ENCODE measurements at regions not wholly inside any gene's neighbourhood (a gene's known extent, or its start where the extent isn't known, plus 50 kb on each side); places are given as distances from the start of the nearest gene placed in this dataset.
"Not testable (repeated sequence)": the region's sequence is repeated elsewhere in the genome, so short reads cannot be mapped to it uniquely, and the experiment has no call there.

DNA sequence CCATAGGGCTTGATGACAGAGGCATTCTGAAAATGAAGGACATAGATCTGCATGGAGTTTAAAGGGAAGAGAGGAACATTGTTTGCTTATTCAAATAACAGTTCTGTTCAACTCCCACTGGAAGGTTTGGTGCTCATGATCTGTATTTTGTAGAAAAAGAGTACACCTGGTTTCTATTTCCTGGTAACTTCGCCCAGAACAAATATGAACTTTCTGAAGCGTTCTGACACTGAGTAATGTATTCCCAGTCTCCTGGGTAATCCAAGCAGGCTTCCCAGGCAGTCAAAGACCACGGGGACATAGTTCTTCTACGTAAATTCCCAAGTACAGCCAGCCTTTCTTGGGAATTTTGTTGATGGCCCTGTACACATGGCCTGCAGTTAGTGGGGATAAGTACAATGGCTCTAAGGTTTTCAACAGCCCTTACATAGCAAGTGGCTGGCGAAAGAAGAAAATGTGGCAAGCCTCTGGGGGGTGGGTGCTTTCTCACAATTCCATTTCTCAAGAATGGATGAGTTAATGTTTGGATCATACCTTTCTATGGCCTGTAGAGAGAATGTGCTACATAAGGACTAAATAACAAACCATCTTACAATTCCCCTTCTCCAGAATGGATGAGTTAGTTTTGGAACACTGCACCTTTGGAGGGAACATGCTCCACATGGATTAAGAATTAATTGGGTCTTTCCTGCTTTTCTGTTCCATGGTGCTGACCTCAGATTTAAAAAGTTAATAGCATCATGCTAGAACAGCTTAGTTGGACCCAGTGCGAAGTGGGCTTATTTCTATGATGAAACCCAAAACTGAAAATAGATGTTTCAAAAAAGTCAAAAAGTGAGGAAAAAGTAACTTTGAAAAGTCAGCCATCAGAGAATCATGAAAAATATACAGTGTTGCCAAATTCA is 52.7 kb downstream of the COL6A6 start:
- Mint-ChIP-seq H3K4me3 (no peak overlapping the region), H3K27me3 (peaks cover 9% of the 10 kb centered on the region), H3K27ac (no peak overlapping the region), H3K36me3 (no peaks in the 10 kb centered on the region), H3K9me3 (no peaks in the 10 kb centered on the region), H3K4me1 (ENCODE audit: low read depth) (no peaks in the 10 kb centered on the region)
- intact Hi-C loops (cut with micrococcal nuclease), result no loop called here
- CTCF ChIA-PET, result no interaction called here
- DNase-seq, result no peak
- POLR2A ChIA-PET, result no interaction called here

DNA sequence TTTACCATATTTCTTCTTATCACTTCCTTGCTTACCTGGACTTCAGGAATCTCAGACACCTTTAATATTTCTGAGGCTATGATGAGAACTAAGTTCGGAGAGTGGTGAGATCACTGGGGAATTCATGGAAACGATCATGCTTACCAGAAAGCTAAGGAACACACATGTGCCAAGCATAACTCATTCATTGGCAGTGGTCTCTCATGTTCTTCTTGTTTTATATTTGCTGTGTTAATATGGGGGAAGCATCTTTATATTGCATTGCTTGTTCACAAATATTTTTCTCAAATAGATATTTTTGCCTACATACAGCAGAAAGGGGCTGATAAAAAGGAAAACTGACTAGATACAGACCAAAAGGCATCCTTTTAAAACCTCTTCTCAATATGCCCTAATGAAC is 55.8 kb downstream of the COL6A6 start:
- POLR2A ChIA-PET, result no interaction called here
- Mint-ChIP-seq H3K27ac (no peak overlapping the region), H3K4me1 (ENCODE audit: low read depth) (no peaks in the 10 kb centered on the region), H3K36me3 (no peaks in the 10 kb centered on the region), H3K9me3 (no peaks in the 10 kb centered on the region), H3K4me3 (no peak overlapping the region), H3K27me3 (peaks cover 8% of the 10 kb centered on the region)
- CTCF ChIA-PET, result no interaction called here
- no peak for DNase-seq
- intact Hi-C loops (cut with micrococcal nuclease), result no loop called here

DNA sequence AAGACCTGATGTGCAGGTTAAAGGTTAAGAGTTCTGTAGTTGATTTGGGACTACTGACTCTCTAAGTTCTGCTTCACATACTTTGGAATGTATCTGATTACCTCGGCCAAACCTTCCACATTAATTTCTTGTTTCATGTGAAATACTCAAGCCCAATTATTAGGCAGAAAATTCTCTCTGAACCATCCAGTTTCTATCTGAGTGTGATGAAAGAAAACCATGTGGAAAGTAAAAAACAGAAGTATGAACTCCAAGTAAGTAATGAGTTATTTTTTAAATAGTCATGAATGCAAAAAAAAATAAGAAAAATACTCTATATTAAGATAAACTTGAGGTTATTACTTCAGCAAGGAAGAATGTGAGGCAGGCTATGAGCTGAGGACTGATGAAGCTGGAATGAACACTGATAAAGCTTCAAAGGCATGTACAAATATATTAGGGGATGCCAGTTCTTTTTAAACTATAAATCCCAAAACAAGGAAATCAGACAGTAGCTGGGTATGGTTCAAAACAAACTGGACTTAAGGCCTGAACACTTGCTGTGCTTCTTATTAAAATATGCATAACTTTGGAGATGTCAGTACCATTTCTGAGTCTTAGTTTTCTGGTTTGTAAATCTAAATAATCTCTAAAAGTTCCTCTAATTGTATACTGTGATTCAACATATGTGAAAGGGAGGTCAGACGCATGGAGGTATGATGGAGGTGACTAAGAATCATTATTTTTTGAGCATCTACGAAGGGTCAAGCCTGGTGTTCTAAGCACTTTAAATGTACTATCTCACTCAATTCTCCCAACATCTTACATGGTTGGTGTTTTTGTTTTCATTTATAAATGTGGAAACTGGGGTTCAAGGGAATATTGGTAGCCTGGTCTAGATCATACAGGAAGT is 59.6 kb downstream of the COL6A6 start:
- ChIA-PET POLR2A (no interaction called here), CTCF (no interaction called here)
- Mint-ChIP-seq H3K27me3 (peaks cover 18% of the 10 kb centered on the region), H3K4me3 (no peak overlapping the region), H3K36me3 (no peaks in the 10 kb centered on the region), H3K4me1 (ENCODE audit: low read depth) (no peaks in the 10 kb centered on the region), H3K27ac (no peak overlapping the region), H3K9me3 (no peaks in the 10 kb centered on the region)
- intact Hi-C loops (cut with micrococcal nuclease), result no loop called here
- DNase-seq, result no peak

DNA sequence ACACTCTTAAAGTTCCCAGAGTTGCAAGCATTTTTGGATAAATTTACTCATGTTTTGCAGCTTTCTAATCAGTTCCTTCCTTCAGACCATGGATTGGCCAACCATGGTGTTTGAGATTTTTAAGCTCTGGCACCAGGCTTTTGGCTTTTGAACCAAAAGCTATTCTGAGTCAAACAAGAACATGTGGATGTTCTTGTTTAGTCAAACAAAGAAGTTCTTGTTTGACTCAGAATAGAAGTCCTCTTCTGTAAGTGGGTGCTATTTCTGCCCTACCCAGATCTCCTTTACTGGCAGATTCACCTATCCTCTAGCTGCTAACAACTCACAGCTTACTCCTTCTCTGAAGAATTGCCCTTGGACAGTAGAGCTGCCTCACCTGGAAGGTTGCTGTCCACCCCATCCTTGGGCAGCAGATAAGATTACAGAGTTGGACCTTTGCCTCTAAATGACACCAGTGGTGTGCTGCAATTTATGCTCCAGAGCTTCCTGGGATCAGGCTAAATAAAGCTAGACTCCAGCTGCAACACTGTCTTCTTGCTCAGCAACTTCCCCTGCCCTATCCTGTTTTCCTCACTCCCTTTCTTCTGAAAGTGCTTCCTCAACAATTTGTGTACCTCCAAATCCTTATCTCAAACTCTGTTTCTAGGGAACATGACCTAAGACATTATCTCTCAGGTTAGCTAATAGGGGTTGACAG is 65.6 kb downstream of the COL6A6 start:
- H3K36me3 Mint-ChIP-seq, result no peaks in the 10 kb centered on the region
- no peak overlapping the region for H3K27ac Mint-ChIP-seq
- ChIA-PET CTCF (no interaction called here), POLR2A (no interaction called here)
- intact Hi-C loops (cut with micrococcal nuclease), result no loop called here
- H3K4me1 Mint-ChIP-seq (ENCODE audit: low read depth), result no peaks in the 10 kb centered on the region
- no peak for DNase-seq
- no peak overlapping the region for H3K4me3 Mint-ChIP-seq
- H3K27me3 Mint-ChIP-seq, result peaks cover 20% of the 10 kb centered on the region
- H3K9me3 Mint-ChIP-seq, result no peaks in the 10 kb centered on the region

DNA sequence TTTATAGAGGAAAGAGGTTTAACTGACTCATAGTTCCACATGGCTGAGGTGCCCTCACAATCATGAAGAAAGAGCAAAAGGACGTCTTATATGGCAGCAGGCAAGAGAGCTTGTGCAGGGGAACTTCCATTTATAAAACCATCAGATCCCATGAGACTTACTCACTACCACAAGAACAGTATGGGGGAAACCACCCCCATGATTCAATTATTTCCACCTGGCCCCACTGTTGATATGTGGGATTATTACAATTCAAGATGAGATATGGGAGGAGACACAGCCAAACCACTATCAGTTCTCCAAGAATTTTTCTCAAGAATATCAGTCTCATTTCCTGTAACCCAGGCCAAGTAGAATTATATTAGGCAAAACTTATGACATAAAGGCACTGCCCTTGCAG is 77.8 kb downstream of the COL6A6 start:
- H3K36me3 Mint-ChIP-seq; H3K4me1 Mint-ChIP-seq (ENCODE audit: low read depth); H3K4me3 Mint-ChIP-seq; POLR2A ChIA-PET; DNase-seq; CTCF ChIA-PET; intact Hi-C loops (cut with micrococcal nuclease); H3K27ac Mint-ChIP-seq; H3K9me3 Mint-ChIP-seq: not testable (repeated sequence)
- peaks cover 13% of the 10 kb centered on the region for H3K27me3 Mint-ChIP-seq

DNA sequence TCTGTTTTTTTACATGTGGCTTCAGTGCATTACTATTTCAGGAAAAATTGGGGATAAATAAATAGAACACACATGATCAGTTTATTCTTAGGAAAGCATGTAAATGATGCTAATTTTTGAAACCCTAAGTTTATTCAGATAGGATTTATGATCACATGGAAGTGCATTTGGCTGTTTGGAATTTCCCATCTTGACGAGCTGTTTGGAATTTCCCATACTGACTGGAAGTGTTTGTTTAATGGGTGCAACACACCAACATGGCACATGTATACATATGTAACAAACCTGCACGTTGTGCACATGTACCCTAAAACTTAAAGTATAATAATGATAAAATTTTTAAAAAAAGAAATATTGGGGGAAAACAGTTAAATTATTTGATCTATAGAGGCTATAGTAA is 79.5 kb downstream of the COL6A6 start:
- peaks cover 2% of the 10 kb centered on the region for H3K9me3 Mint-ChIP-seq
- H3K4me1 Mint-ChIP-seq (ENCODE audit: low read depth), result no peaks in the 10 kb centered on the region
- intact Hi-C loops (cut with micrococcal nuclease), result no loop called here
- peaks cover 13% of the 10 kb centered on the region for H3K27me3 Mint-ChIP-seq
- ChIA-PET POLR2A (no interaction called here), CTCF (no interaction called here)
- H3K27ac Mint-ChIP-seq, result no peak overlapping the region
- no peak for DNase-seq
- no peaks in the 10 kb centered on the region for H3K36me3 Mint-ChIP-seq
- no peak overlapping the region for H3K4me3 Mint-ChIP-seq

DNA sequence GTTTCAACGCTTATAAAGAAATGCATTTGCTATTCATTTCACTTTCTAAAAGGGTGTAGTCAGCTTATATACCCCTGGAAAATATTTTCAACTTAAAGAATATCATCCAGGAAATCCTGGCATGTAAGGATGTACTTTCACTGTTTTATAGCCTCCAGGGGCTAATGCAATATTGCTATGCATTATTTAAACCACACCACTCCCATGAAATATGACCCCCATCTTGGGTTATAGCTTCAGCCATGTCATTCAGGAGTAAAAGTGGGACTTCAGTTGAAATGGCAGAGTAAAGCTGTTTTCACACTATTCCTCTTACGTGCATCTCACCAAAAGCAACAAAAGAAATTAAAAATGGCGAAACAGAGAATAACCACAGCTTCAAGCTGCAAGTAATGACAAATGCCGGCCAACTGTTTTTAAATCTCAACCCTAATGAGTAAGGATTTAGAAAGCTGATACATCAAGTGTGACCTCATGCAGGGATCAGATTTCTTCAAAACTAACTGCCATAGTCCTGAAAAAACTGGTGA is 84.5 kb downstream of the COL6A6 start:
- H3K4me1 Mint-ChIP-seq (ENCODE audit: low read depth), result no peaks in the 10 kb centered on the region
- ChIA-PET CTCF (no interaction called here), POLR2A (no interaction called here)
- no peak overlapping the region for H3K4me3 Mint-ChIP-seq
- no peaks in the 10 kb centered on the region for H3K36me3 Mint-ChIP-seq
- no peak for DNase-seq
- intact Hi-C loops (cut with micrococcal nuclease), result no loop called here
- peaks cover 13% of the 10 kb centered on the region for H3K27me3 Mint-ChIP-seq
- H3K27ac Mint-ChIP-seq, result no peak overlapping the region
- H3K9me3 Mint-ChIP-seq, result peaks cover 5% of the 10 kb centered on the region

DNA sequence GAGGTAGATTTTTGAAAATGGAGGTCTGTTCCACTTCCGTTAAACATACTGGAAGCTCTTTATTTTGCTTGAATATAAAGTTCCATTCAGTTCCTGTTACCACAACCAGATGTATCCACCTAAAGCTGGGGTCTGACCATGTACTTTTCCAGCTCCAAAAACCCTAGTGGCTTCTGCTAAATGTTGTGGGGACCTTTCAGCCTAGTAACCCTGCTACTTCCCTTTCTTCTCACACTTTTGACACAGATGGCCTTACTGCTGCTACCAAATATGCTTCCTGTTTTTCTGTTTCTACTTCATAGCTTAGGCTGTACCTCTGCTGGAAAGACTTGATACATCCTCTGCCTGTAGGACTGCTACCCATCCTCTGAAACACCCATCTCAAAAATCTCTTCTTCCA is 87.8 kb downstream of the COL6A6 start:
- ChIA-PET POLR2A (no interaction called here), CTCF (no interaction called here)
- no peak for DNase-seq
- no peak overlapping the region for H3K27ac Mint-ChIP-seq
- H3K4me3 Mint-ChIP-seq, result no peak overlapping the region
- no peaks in the 10 kb centered on the region for H3K4me1 Mint-ChIP-seq (ENCODE audit: low read depth)
- peaks cover 17% of the 10 kb centered on the region for H3K9me3 Mint-ChIP-seq
- intact Hi-C loops (cut with micrococcal nuclease), result no loop called here
- H3K36me3 Mint-ChIP-seq, result no peaks in the 10 kb centered on the region
- peaks cover 3% of the 10 kb centered on the region for H3K27me3 Mint-ChIP-seq

DNA sequence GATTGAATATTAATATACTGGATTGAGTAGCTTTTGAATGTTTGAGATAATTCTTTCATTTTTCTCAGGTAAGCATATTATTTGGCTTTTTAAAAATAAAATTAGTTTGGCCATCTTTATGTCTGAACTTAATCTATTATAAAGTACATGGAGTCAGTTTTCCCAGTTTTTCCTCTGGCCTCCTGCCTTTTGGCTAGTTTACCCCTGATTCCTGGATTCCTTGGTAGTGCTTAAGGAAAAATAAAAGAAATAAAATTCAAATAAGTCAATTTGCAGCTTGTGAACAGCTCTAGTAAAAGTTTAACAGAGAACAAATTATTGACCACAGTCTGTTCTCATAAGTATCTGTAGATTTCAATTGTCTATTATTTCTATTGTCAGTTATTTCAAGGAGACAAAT is 89.4 kb downstream of the COL6A6 start:
- H3K27ac Mint-ChIP-seq, result no peak overlapping the region
- intact Hi-C loops (cut with micrococcal nuclease), result no loop called here
- CTCF ChIA-PET, result no interaction called here
- DNase-seq, result no peak
- no peaks in the 10 kb centered on the region for H3K36me3 Mint-ChIP-seq
- POLR2A ChIA-PET, result no interaction called here
- H3K4me1 Mint-ChIP-seq (ENCODE audit: low read depth), result no peaks in the 10 kb centered on the region
- H3K4me3 Mint-ChIP-seq, result no peak overlapping the region
- peaks cover 1% of the 10 kb centered on the region for H3K27me3 Mint-ChIP-seq
- H3K9me3 Mint-ChIP-seq, result peaks cover 17% of the 10 kb centered on the region

DNA sequence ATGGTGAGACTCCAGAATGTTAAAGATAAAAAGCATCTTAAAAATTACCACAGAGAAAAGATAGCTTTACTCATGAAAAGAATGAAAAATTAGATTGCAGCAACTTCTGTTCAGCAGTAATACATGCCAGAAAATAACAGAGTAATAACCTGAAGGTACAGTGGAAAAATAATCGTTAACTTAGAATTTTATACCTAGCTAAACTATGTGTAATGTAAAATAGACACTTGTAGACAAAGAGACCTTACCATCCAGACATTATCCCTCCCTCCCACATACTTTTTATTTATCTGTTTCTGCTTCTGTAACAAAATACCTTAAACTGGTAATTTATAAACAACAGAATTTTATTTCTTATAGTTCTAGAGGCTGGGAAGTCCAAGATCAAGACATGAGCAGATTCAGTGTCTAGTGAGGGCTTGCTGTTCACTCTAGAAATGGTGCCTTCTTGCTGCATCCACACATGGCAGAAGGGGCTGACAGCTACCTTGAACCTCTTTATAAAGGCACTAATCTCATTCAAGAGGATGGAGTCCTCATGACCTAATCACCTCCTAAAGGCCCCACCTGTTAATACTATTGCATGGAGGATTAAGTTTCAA is 90.7 kb downstream of the COL6A6 start:
- ChIA-PET CTCF (no interaction called here), POLR2A (no interaction called here)
- Mint-ChIP-seq H3K4me3 (no peak overlapping the region), H3K36me3 (no peaks in the 10 kb centered on the region), H3K9me3 (peaks cover 24% of the 10 kb centered on the region), H3K27ac (no peak overlapping the region), H3K27me3 (no peaks in the 10 kb centered on the region), H3K4me1 (ENCODE audit: low read depth) (no peaks in the 10 kb centered on the region)
- intact Hi-C loops (cut with micrococcal nuclease), result no loop called here
- DNase-seq, result no peak

DNA sequence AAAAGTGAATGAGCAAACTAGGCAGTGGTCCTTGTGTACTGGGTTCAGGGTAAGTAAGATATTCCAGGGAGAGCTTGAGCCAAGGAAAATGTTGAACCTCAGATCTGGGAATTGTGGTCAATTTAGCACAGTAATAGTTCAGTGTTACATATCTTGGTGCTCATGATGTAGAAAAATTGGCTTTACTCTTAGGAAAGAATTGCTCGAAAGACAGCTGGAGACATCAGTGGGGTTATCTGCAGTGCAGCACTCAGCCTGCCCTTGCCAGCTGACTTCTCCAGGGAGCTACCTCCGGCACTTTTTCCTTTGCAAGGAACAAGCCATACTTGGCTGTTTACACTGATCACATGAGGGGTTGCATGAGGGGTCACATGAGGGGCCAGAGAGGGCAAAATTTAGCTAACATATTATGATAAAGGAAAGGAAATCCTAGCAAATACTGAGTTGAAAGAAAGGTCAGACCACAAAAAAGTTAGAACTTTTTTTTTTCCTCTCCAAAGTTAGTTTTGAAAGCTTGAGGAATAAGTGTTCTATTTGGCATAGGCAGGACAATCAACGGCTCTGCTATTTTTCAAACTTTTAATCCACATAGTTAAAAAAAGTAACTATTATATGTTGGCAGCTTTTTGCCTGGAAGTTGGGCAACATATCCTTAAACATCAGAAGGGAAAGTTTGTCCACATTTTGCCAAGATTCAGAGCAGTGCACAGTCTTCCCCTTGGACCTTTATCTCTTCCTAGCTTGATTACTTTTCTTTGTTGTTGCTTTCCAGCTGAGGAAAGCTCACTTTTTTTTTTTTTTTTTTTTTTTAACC is 92.4 kb downstream of the COL6A6 start:
- Mint-ChIP-seq H3K4me1 (ENCODE audit: low read depth) (no peaks in the 10 kb centered on the region), H3K9me3 (peaks cover 24% of the 10 kb centered on the region), H3K4me3 (no peak overlapping the region), H3K36me3 (no peaks in the 10 kb centered on the region), H3K27me3 (no peaks in the 10 kb centered on the region), H3K27ac (no peak overlapping the region)
- CTCF ChIA-PET, result no interaction called here
- DNase-seq, result no peak
- POLR2A ChIA-PET, result interaction anchor here (0.6 kb wide), 1 partner anchor 87 kb away, joined by 4 read pairs; no protein-coding TSS in a partner anchor
- intact Hi-C loops (cut with micrococcal nuclease), result no loop called here
